A673 (cell line): ENCODE measurements at regions not wholly inside any gene's neighbourhood (a gene's known extent, or its start where the extent isn't known, plus 50 kb on each side); places are given as distances from the start of the nearest gene placed in this dataset.

Source experiments
- BruUV-seq: library from RNA; stranded (reverse); fragments of 400-500 nt; replicated peaks from 2 replicates; lab custom pipeline; 2021; lab: Mats Ljungman, UMichigan
- CTCF ChIA-PET: fragments of 300-600 bp; sonication (Branson Sonifier 250); formaldehyde crosslinking; loops from one replicate; lab custom pipeline; 2022; ENCODE audit warnings: antibody characterized with exemption; lab: Charles Lee
- POLR2A ChIA-PET: fragments of 300-600 bp; sonication (Branson Sonifier 250); formaldehyde crosslinking; loops from one replicate; lab custom pipeline; 2022; ENCODE audit warnings: antibody characterized with exemption; ENCODE audit not compliant: low non-redundant PET; lab: Charles Lee
- DNase-seq: peaks from one replicate; pipeline ENCODE4 v3.0.0-alpha.2; 2015; ENCODE audit warnings: low spot score
- H3K27ac ChIP-seq: fragments of 200-600 bp; sonication (generic); 2 replicates; pipeline ENCODE4 v1.5.1; 2016; ENCODE audit warnings: mixed run types, low read depth, mild to moderate bottlenecking, mixed read lengths, antibody characterized with exemption, low read length; ENCODE audit not compliant: poor library complexity, severe bottlenecking
- H3K27me3 ChIP-seq: fragments of 200-600 bp; sonication (generic); replicated peaks from 2 replicates; pipeline ENCODE4 v1.6.1; 2017; ENCODE audit warnings: mixed run types, low read depth, mild to moderate bottlenecking, mixed read lengths, antibody characterized with exemption, low read length; ENCODE audit not compliant: insufficient read depth, poor library complexity
- H3K36me3 ChIP-seq: fragments of 200-600 bp; sonication (generic); 2 replicates; pipeline ENCODE4 v1.6.1; 2016; ENCODE audit warnings: mixed run types, mild to moderate bottlenecking, mixed read lengths, antibody characterized with exemption, low read length; ENCODE audit not compliant: insufficient read depth, poor library complexity, severe bottlenecking
- H3K4me1 ChIP-seq: fragments of 200-600 bp; sonication (generic); 2 replicates; pipeline ENCODE4 v1.6.1; 2017; ENCODE audit warnings: mixed run types, mild to moderate bottlenecking, mixed read lengths, antibody characterized with exemption, low read length; ENCODE audit not compliant: insufficient read depth, poor library complexity, severe bottlenecking
- H3K4me3 ChIP-seq: fragments of 200-600 bp; sonication (generic); 2 replicates; pipeline ENCODE4 v1.5.1; 2016; ENCODE audit warnings: low read depth, mixed run types, mild to moderate bottlenecking, mixed read lengths, low read length; ENCODE audit not compliant: poor library complexity, severe bottlenecking
- H3K9me3 ChIP-seq: fragments of 200-600 bp; sonication (generic); 2 replicates; pipeline ENCODE4 v1.6.1; 2016; ENCODE audit warnings: mixed run types, low read depth, mild to moderate bottlenecking, mixed read lengths, antibody characterized with exemption, low read length; ENCODE audit not compliant: poor library complexity, severe bottlenecking
- EZH2 ChIP-seq: fragments of 200-600 bp; sonication (generic); IDR thresholded peaks from 2 replicates; pipeline ENCODE4 v1.6.1; 2017; ENCODE audit warnings: borderline replicate concordance, low read depth, mild to moderate bottlenecking, mixed read lengths, antibody characterized with exemption, low read length; ENCODE audit not compliant: poor library complexity, severe bottlenecking
- intact Hi-C: fragments of 100-400 bp; cut with micrococcal nuclease; formaldehyde crosslinking; loops from one replicate; pipeline ENCODE4 v1.10.0; 2022; ENCODE audit not compliant: unreplicated experiment
- TF ChIP-seq, protein P1 (sequence below): fragments of 300-800, 200-600 bp; sonication (generic); conservative IDR thresholded peaks from 2 replicates; pipeline ENCODE4 v1.5.1; 2017; ENCODE audit warnings: low read depth, mild to moderate bottlenecking, antibody characterized with exemption, low read length, moderate library complexity, mixed read lengths

DNA sequence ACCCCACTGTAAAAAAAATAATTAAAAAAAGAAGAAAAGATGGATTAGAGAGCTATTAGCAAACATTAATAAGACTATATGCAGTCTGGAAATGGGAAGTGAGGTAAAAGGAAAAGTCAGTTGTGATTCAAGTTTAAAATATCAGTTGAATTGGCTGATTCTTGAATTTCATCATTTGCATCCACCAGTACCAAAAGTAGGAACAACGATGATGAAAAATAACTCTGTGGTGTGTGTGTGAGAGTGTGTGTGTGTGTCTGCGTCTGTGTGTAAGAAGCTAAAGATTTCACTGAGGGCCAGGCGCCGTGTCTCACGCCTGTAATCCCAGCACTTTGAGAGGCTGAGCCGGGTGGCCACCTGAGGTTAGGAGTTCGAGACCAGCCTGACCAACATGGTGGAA, 56.0 kb upstream of the SLC4A7 start:
- Histone ChIP-seq H3K4me1 (peaks cover 10% of the 10 kb centered on the region), H3K9me3 (no peaks in the 10 kb centered on the region), H3K4me3 (no peak overlapping the region), H3K27me3 (peaks cover 3% of the 10 kb centered on the region), H3K27ac (no peak overlapping the region), H3K36me3 (no peaks in the 10 kb centered on the region)
- TF ChIP-seq EZH2 = no peak
- TF ChIP-seq, protein P1, sequence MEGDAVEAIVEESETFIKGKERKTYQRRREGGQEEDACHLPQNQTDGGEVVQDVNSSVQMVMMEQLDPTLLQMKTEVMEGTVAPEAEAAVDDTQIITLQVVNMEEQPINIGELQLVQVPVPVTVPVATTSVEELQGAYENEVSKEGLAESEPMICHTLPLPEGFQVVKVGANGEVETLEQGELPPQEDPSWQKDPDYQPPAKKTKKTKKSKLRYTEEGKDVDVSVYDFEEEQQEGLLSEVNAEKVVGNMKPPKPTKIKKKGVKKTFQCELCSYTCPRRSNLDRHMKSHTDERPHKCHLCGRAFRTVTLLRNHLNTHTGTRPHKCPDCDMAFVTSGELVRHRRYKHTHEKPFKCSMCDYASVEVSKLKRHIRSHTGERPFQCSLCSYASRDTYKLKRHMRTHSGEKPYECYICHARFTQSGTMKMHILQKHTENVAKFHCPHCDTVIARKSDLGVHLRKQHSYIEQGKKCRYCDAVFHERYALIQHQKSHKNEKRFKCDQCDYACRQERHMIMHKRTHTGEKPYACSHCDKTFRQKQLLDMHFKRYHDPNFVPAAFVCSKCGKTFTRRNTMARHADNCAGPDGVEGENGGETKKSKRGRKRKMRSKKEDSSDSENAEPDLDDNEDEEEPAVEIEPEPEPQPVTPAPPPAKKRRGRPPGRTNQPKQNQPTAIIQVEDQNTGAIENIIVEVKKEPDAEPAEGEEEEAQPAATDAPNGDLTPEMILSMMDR = no peak
- CTCF ChIA-PET = no interaction called here
- DNase-seq = no peak
- POLR2A ChIA-PET = no interaction called here
- BruUV-seq = no TSS peak
- intact Hi-C loops = no loop called here

DNA sequence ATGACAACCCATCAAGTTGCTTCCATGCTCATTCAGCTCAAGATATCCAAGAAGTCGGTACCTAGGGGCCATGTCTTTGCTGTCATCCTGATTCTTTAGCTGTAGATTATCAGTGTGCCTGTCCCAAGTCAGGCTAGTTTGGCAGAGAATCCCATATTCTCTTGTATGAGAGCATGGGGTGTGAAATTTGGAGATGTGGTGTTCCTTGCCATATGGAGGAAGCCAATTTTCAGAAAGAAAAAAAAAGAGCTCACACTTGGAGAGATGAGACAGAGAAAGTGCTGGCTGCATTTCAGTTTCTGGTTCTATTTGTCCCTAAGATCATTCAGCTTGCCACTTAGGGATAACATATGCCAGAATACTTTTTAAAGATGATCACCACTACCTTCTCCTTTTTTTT, 52.3 kb upstream of the SLC4A7 start:
- CTCF ChIA-PET = no interaction called here

DNA sequence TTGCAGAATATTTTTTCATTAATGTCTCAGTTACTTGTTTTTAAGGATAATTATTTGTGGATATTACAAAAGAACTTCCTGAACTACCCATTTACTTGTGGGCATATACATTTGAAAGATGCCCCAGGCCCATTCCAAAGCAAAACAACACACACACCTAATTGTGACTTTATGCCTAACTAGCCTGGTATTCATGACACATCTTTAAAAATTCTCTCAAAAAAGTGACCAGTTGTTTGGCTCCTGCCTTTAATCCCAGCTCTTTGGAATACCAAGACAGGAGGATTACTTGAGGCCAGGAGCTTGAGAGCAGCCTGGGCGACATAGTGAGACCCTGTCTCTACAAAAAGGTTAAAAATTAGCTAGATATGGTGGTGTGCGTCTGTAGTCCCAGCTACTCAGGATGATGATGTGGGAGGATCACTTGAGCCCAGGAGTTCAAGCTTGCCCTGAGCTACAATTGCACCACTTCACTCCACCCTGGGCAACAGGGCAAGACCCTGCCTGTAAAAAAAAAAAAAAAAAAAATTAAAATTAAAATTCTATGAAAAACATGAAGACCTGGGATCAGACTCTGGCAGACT, 51.7 kb upstream of the SLC4A7 start:
- ChIA-PET POLR2A (no interaction called here), CTCF (no interaction called here)
- no TSS peak for BruUV-seq
- intact Hi-C loops = no loop called here
- no peak for DNase-seq
- no peak overlapping the region for H3K27ac ChIP-seq
- no peak overlapping the region for H3K4me3 ChIP-seq
- H3K36me3 ChIP-seq = no peaks in the 10 kb centered on the region
- H3K27me3 ChIP-seq = no peaks in the 10 kb centered on the region
- no peaks in the 10 kb centered on the region for H3K9me3 ChIP-seq
- no peak for TF ChIP-seq EZH2
- TF ChIP-seq, protein P1 = no peak
- H3K4me1 ChIP-seq = no peaks in the 10 kb centered on the region

More for the DNA sequence above, 52.3 kb upstream of the SLC4A7 start:
- no peaks in the 10 kb centered on the region for H3K4me1 ChIP-seq
- POLR2A ChIA-PET = no interaction called here
- intact Hi-C loops = no loop called here
- BruUV-seq = no TSS peak
- TF ChIP-seq, protein P1 = no peak
- no peak for TF ChIP-seq EZH2
- no peaks in the 10 kb centered on the region for H3K27me3 ChIP-seq
- no peak overlapping the region for H3K4me3 ChIP-seq
- H3K27ac ChIP-seq = no peak overlapping the region
- no peaks in the 10 kb centered on the region for H3K36me3 ChIP-seq
- H3K9me3 ChIP-seq = no peaks in the 10 kb centered on the region
- DNase-seq = no peak
